IMR-90 (cell line): ENCODE measurements at regions not wholly inside any gene's neighbourhood (a gene's known extent, or its start where the extent isn't known, plus 50 kb on each side); places are given as distances from the start of the nearest gene placed in this dataset.

Experiments
- ATAC-seq: fragments of 200-7000 bp; cut with Tn5 transposase; 2 replicates; pipeline ENCODE4 v1.9.1; 2020; ENCODE audit warnings: low read depth, mild to moderate bottlenecking, moderate library complexity
- BruUV-seq: library from RNA; stranded (reverse); fragments of 400-500 nt; replicated peaks from 2 replicates; lab custom pipeline; 2021; lab: Mats Ljungman, UMichigan
- CTCF ChIA-PET: fragments of 300-600 bp; formaldehyde crosslinking; extraction: SDS; loops from one replicate; lab custom pipeline; 2021; ENCODE audit warnings: antibody characterized with exemption; lab: Yijun Ruan, JAX
- POLR2A ChIA-PET: fragments of 300-600 bp; sonication (Branson Sonifier 250); formaldehyde crosslinking; loops from one replicate; lab custom pipeline; 2022; ENCODE audit warnings: antibody characterized with exemption; ENCODE audit not compliant: unreplicated experiment; lab: Charles Lee
- DNase-seq: peaks from one replicate; pipeline ENCODE4 v3.0.0; 2013
- H2AFZ ChIP-seq: replicated peaks from 2 replicates; pipeline ENCODE3; 2013; ENCODE audit warnings: low read length, mild to moderate bottlenecking; ENCODE audit not compliant: poor library complexity
- H2AK5ac ChIP-seq: 2 replicates; pipeline ENCODE4 v1.6.1; 2013; ENCODE audit warnings: low read depth, low read length, inconsistent platforms
- H2AK9ac ChIP-seq: replicated peaks from 2 replicates; pipeline ENCODE3; 2013; ENCODE audit warnings: mild to moderate bottlenecking, low read depth, low read length, moderate library complexity; ENCODE audit not compliant: poor library complexity
- H2BK120ac ChIP-seq: 2 replicates; pipeline ENCODE4 v1.6.1; 2013; ENCODE audit warnings: low read depth, low read length, inconsistent platforms
- H2BK15ac ChIP-seq: 3 replicates; pipeline ENCODE4 v1.6.1; 2013; ENCODE audit warnings: low read depth, low read length, inconsistent platforms
- H2BK20ac ChIP-seq: 2 replicates; pipeline ENCODE4 v1.6.1; 2013; ENCODE audit warnings: low read depth, mild to moderate bottlenecking, inconsistent platforms, low read length, moderate library complexity
- H2BK5ac ChIP-seq: 2 replicates; pipeline ENCODE4 v1.6.1; 2013; ENCODE audit warnings: mild to moderate bottlenecking, low read depth, low read length, inconsistent platforms; ENCODE audit not compliant: poor library complexity, severe bottlenecking
- H3K14ac ChIP-seq: replicated peaks from 2 replicates; pipeline ENCODE4 v1.6.1; 2013; ENCODE audit warnings: low read depth, low read length, inconsistent platforms
- H3K18ac ChIP-seq: 2 replicates; pipeline ENCODE4 v1.6.1; 2013; ENCODE audit warnings: low read depth, low read length, control low read depth
- H3K23ac ChIP-seq: 2 replicates; pipeline ENCODE4 v1.6.1; 2013; ENCODE audit warnings: low read depth, low read length, inconsistent platforms
- H3K27ac ChIP-seq: 2 replicates; pipeline ENCODE4 v1.5.1; 2013; ENCODE audit warnings: mild to moderate bottlenecking, control low read depth, low read length; ENCODE audit not compliant: insufficient read depth
- H3K27me3 ChIP-seq: 2 replicates; pipeline ENCODE4 v1.6.1; 2013; ENCODE audit warnings: low read length; ENCODE audit not compliant: control insufficient read depth, insufficient read depth
- H3K36me3 ChIP-seq: 2 replicates; pipeline ENCODE4 v1.6.1; 2013; ENCODE audit warnings: low read length, mixed read lengths; ENCODE audit not compliant: control insufficient read depth, insufficient read depth
- H3K4ac ChIP-seq: 2 replicates; pipeline ENCODE4 v1.6.1; 2013; ENCODE audit warnings: low read depth, low read length, inconsistent platforms
- H3K4me1 ChIP-seq: 2 replicates; pipeline ENCODE4 v1.6.1; 2013; ENCODE audit warnings: low read length, mixed read lengths; ENCODE audit not compliant: control insufficient read depth, insufficient read depth
- H3K4me2 ChIP-seq: 2 replicates; pipeline ENCODE4 v1.6.1; 2013; ENCODE audit warnings: low read depth, mild to moderate bottlenecking, control low read depth, low read length, moderate library complexity
- H3K4me3 ChIP-seq: 2 replicates; pipeline ENCODE4 v1.5.1; 2013; ENCODE audit warnings: low read depth, mild to moderate bottlenecking, control low read depth, low read length, moderate library complexity; ENCODE audit not compliant: insufficient read depth
- H3K56ac ChIP-seq: 2 replicates; pipeline ENCODE4 v1.6.1; 2013; ENCODE audit warnings: low read length, inconsistent platforms; ENCODE audit not compliant: insufficient read depth; ENCODE audit errors: extremely low read depth
- H3K79me1 ChIP-seq, 2 experiments: 2 replicates each; pipeline ENCODE4 v1.6.1; 2013; ENCODE audit warnings: low read length in 2 of 2, inconsistent platforms in 1 of 2, low read depth in 1 of 2
- H3K9ac ChIP-seq: 2 replicates; pipeline ENCODE4 v1.6.1; 2013; ENCODE audit warnings: low read depth, low read length, control low read depth
- H3K9me1 ChIP-seq: 2 replicates; pipeline ENCODE4 v1.6.1; 2013; ENCODE audit warnings: low read length, inconsistent platforms; ENCODE audit not compliant: insufficient read depth
- H3K9me3 ChIP-seq: 2 replicates; pipeline ENCODE4 v1.6.1; 2013; ENCODE audit warnings: low read length; ENCODE audit not compliant: control insufficient read depth, insufficient read depth
- H4K20me1 ChIP-seq: 2 replicates; pipeline ENCODE4 v1.6.1; 2013; ENCODE audit warnings: low read length, inconsistent platforms; ENCODE audit not compliant: insufficient read depth
- H4K5ac ChIP-seq: 2 replicates; pipeline ENCODE4 v1.6.1; 2013; ENCODE audit warnings: mild to moderate bottlenecking, low read depth, low read length, control low read depth
- H4K8ac ChIP-seq, 2 experiments: 2 replicates each; pipeline ENCODE4 v1.6.1; 2013; ENCODE audit warnings: low read depth in 2 of 2, low read length in 2 of 2, control low read depth in 1 of 2, inconsistent platforms in 1 of 2
- H4K91ac ChIP-seq: 2 replicates; pipeline ENCODE4 v1.6.1; 2013; ENCODE audit warnings: low read depth, low read length, inconsistent platforms; ENCODE audit not compliant: insufficient read depth
- NFE2L2 ChIP-seq: fragments of 150-350 bp; IDR thresholded peaks from 2 replicates; pipeline ENCODE4 v1.6.1; 2016; ENCODE audit warnings: low read depth, mild to moderate bottlenecking, low read length
- RAD21 ChIP-seq: IDR thresholded peaks from 2 replicates; pipeline ENCODE4 v1.6.1; 2012; ENCODE audit warnings: low read length, improper control_type of control experiment
- RCOR1 ChIP-seq: IDR thresholded peaks from 2 replicates; pipeline ENCODE4 v1.6.1; 2012; ENCODE audit warnings: mild to moderate bottlenecking, low read length, improper control_type of control experiment; ENCODE audit not compliant: insufficient replicate concordance
- USF2 ChIP-seq: fragments of 150-350 bp; IDR thresholded peaks from 2 replicates; pipeline ENCODE4 v1.6.1; 2017; ENCODE audit warnings: mild to moderate bottlenecking, antibody characterized with exemption, low read length, low read depth
- WGBS, 2 experiments: methylation state at CpG; one replicate each; pipeline versions ENCODE4 v1.1.5 to v1.1.7; 2013; ENCODE audit warnings: missing lambda C conversion rate in 2 of 2; ENCODE audit not compliant: insufficient read length in 1 of 2; ENCODE audit errors: extremely low coverage in 2 of 2; 5-methylcytosine and 5-hydroxymethylcytosine counted together
- dilution Hi-C: fragments of 300-500 bp; cut with HindIII; formaldehyde crosslinking; loops from one replicate; pipeline ENCODE4 v1.14.3; 2018; ENCODE audit warnings: low sequenced_read_pairs; ENCODE audit not compliant: unreplicated experiment
- in situ Hi-C: fragments of 300-500 bp; cut with MboI; formaldehyde crosslinking; loops from 3 replicates; pipeline ENCODE4 v1.14.3; 2019; ENCODE audit warnings: low sequenced_read_pairs, inconsistent platforms, mixed read lengths
- intact Hi-C: fragments of 100-400 bp; cut with micrococcal nuclease; formaldehyde crosslinking; loops from 2 replicates; pipeline ENCODE4 v1.10.0; 2022

- H3K14ac ChIP-seq = no peak overlapping the region
- no peak overlapping the region for H3K18ac ChIP-seq
- H3K27me3 ChIP-seq = no peaks in the 10 kb centered on the region; the same call in 1 of the 2 replicates
- no peaks in the 10 kb centered on the region for H3K79me1 ChIP-seq
- no peak overlapping the region for H3K9ac ChIP-seq
- no peak overlapping the region for H2BK120ac ChIP-seq
- ATAC-seq = no peak
- H3K4me1 ChIP-seq = no peaks in the 10 kb centered on the region
- H2AK5ac ChIP-seq = no peak overlapping the region
- no TSS peak for BruUV-seq
- no peak overlapping the region for H3K4me2 ChIP-seq
- H2BK20ac ChIP-seq = no peak overlapping the region
- in situ Hi-C loops (no loop called here), intact Hi-C loops (no loop called here), dilution Hi-C loops (no loop called here)
- no peak overlapping the region for H2AFZ ChIP-seq
- H4K5ac ChIP-seq = no peak overlapping the region
- H3K36me3 ChIP-seq = no peaks in the 10 kb centered on the region
- POLR2A ChIA-PET = no interaction called here
- H3K4ac ChIP-seq = no peak overlapping the region
- no CpG with 5 or more reads among the region's 1 CpG for WGBS, 2 experiments
- no peak overlapping the region for H4K91ac ChIP-seq
- TF ChIP-seq RCOR1 = no peak
- TF ChIP-seq RAD21 = no peak
- TF ChIP-seq NFE2L2 = no peak
- no peak for TF ChIP-seq USF2
- H2BK5ac ChIP-seq = no peak overlapping the region
- H4K8ac ChIP-seq = no peak overlapping the region
- no peak overlapping the region for H2BK15ac ChIP-seq
- no peak overlapping the region for H3K4me3 ChIP-seq
- DNase-seq = no peak
- no peaks in the 10 kb centered on the region for H4K20me1 ChIP-seq
- no peak overlapping the region for H3K27ac ChIP-seq
- H3K56ac ChIP-seq = no peak overlapping the region
- H3K23ac ChIP-seq = no peak overlapping the region
- no peak overlapping the region for H2AK9ac ChIP-seq
- CTCF ChIA-PET = no interaction called here
- H3K9me1 ChIP-seq = no peaks in the 10 kb centered on the region
- H3K9me3 ChIP-seq = no peaks in the 10 kb centered on the region
Observed at GRCh38 chr1:222418654-222419053, 129.2 kb downstream of the HHIPL2 start.
